Ovary (tissue), 7 donors: ENCODE measurements at regions not wholly inside any gene's neighbourhood (a gene's known extent, or its start where the extent isn't known, plus 50 kb on each side); places are given as distances from the start of the nearest gene placed in this dataset.

Source experiments
- DNase-seq, 5 donors: peaks; one replicate each; pipeline ENCODE4 v3.0.0-alpha.2; 2019 to 2020
- H3K27ac ChIP-seq, 2 donors: fragments of 200-600 bp; one replicate each; pipeline versions ENCODE4 v1.5.1 to v1.8.0; 2019 to 2022
- H3K27me3 ChIP-seq: fragments of 200-600 bp; one replicate; pipeline ENCODE4 v1.8.0; 2022
- H3K36me3 ChIP-seq: fragments of 200-600 bp; sonication (generic); one replicate; pipeline ENCODE4 v1.5.1; 2019
- H3K4me1 ChIP-seq: one replicate; pipeline ENCODE4 v1.8.1; 2013; ENCODE audit warnings: mild to moderate bottlenecking, moderate library complexity; ENCODE audit not compliant: insufficient read depth
- H3K4me3 ChIP-seq: fragments of 200-600 bp; sonication (generic); one replicate; pipeline ENCODE4 v1.5.1; 2017
- H3K9me3 ChIP-seq, 2 donors: fragments of 200-600 bp in 1 of 2; sonication (generic) in 1 of 2; one replicate each; pipeline versions ENCODE4 v1.5.1 to v1.8.1; 2013 to 2019; ENCODE audit warnings: mild to moderate bottlenecking in 1 of 2, moderate library complexity in 1 of 2
- CTCF ChIP-seq, 3 donors: fragments of 450-650 bp in 2 of 3; fragments of 200-600 bp in 1 of 3; IDR thresholded peaks; one replicate each; pipeline versions ENCODE4 v1.5.1 to v1.8.0; 2016 to 2022; ENCODE audit warnings: antibody characterized with exemption in 3 of 3, mild to moderate bottlenecking in 1 of 3
- EP300 ChIP-seq: sonication (generic); formaldehyde crosslinking; IDR thresholded peaks from one replicate; pipeline ENCODE4 v1.6.1; 2017; ENCODE audit warnings: antibody characterized with exemption
- POLR2A ChIP-seq: fragments of 450-650 bp; IDR thresholded peaks from one replicate; pipeline ENCODE4 v1.6.1; 2017; ENCODE audit warnings: antibody characterized with exemption, mild to moderate bottlenecking, moderate library complexity
- WGBS, 3 donors: extraction: QIAGEN DNeasy Blood & Tissue Kit in 1 of 3; methylation state at CpG; one replicate each; pipeline versions ENCODE4 v1.1.5 to v1.1.7; 2013 to 2017; 5-methylcytosine and 5-hydroxymethylcytosine counted together
- intact Hi-C, 4 donors: fragments of 100-400 bp; cut with DNase I; formaldehyde crosslinking; loops; one replicate each; pipeline versions ENCODE4 v1.11.0 to v1.15.1; 2022 to 2023
- donor health status: DM: no; HTN: no; CAD: no; lungs with moderate emphysema.
- donor health status: DM: no; HTN: no; CAD: no.
- donor health status: Bipolar disorder and iron deficiency.
- donor health status: DM: no; HTN: no; CAD: no.
- donor health status: DM: yes; HTN: yes; CAD: no.

DNA sequence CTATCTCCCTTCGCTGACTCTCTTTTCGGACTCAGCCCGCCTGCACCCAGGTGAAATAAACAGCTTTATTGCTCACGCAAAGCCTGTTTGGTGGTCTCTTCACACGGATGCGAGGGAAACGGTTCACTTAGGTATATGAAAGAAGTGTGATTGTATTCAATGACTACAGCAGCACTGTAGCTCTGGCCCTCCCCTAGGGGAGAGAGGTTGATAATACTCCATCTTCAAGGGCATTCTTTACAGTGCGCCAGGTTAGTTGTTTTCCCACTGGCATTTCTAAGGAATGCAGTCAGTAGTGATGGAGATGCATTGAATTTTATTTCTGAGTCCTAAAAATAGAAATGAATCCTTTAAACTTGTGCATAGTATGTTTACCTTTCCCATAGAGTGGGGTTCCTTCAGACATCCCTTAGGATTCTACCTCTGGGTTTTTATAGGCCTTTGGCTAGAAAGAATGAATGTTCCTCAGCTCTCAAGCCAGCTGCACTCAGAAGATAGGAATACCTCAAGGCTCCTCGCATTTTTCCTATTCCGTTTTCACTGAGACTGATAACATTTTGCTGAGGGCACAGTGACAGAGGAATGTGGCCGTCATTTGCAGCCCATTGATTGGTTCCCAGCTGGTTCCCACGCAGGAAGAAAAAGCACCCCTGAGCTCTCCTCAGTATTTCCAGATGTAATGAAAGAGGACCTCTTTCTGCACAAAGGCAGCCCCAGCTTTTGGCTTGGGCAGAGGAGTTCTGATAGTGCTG, 131.8 kb upstream of the C2CD4B start:
- H3K4me3 ChIP-seq, result no peak overlapping the region
- 48 to 54% (median 49%) methylated on average over 12 of the region's 12 CpGs for WGBS, 3 donors
- H3K36me3 ChIP-seq, result no peaks in the 10 kb centered on the region
- intact Hi-C loops, result no loop called here
- TF ChIP-seq EP300 (no peak), POLR2A (no peak), CTCF (IDR thresholded peaks at IDR 0.05) (no peak)
- no peak for DNase-seq
- H3K4me1 ChIP-seq, result no peaks in the 10 kb centered on the region
- no peak overlapping the region for H3K27ac ChIP-seq
- H3K9me3 ChIP-seq, result no peaks in the 10 kb centered on the region
- H3K27me3 ChIP-seq, result no peaks in the 10 kb centered on the region

DNA sequence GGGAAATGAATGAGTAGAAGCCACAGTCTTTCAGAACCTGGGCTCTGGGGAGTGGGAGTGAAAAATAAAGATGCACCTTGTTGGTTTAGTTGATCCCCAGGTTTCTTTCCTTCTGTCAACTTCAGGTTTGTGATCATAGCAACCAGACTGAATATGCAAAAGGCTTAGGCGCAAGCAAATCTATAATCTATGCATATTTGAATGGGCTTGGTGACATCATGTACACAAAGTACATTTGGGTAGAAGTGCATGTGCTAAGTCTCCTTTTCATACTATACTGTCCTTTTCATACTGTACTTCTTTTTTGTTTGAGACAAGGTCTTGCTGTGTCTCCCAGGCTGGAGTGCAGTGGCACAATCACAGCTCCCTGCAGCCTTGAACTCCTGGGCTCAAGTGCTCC, 132.4 kb upstream of the C2CD4B start:
- WGBS, 3 donors, result 100% methylated on average over 1 of the region's 1 CpG
- DNase-seq, result no peak

DNA sequence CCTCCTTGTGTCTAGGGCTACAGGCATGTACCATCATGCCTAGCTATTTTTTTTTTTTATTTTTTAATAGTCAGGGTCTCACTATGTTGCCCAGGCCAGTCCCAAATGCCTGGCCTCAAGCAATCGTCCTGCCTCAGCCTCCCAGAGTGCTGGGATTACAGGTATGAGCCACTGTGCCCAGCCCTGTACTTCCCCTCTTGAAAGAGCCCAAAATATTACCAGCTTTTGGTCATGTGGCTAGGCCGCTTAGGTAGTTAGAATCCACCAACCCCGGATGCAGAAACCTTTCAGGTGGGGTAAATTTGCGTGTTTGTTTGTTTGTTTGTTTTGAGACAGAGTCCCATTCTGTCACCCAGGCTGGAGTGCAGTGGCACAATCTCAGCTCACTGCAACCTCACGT, 132.8 kb upstream of the C2CD4B start:
- intact Hi-C loops, result no loop called here
- no peaks in the 10 kb centered on the region for H3K36me3 ChIP-seq
- H3K4me3 ChIP-seq, result no peak overlapping the region
- no peak for DNase-seq
- H3K27ac ChIP-seq, result no peak overlapping the region
- TF ChIP-seq EP300, result no peak
- TF ChIP-seq CTCF (IDR thresholded peaks at IDR 0.05), result no peak
- no peak for TF ChIP-seq POLR2A
- H3K4me1 ChIP-seq, result peaks cover 1% of the 10 kb centered on the region
- no peaks in the 10 kb centered on the region for H3K9me3 ChIP-seq
- no peaks in the 10 kb centered on the region for H3K27me3 ChIP-seq
- WGBS, 3 donors, result 80 to 84% (median 83%) methylated on average over 5 of the region's 5 CpGs

More for the DNA sequence above, 132.4 kb upstream of the C2CD4B start:
- intact Hi-C loops, result no loop called here
- Histone ChIP-seq H3K36me3 (no peaks in the 10 kb centered on the region), H3K9me3 (no peaks in the 10 kb centered on the region), H3K4me1 (peaks cover 1% of the 10 kb centered on the region), H3K27me3 (no peaks in the 10 kb centered on the region), H3K27ac (no peak overlapping the region), H3K4me3 (no peak overlapping the region)
- TF ChIP-seq POLR2A (no peak), CTCF (IDR thresholded peaks at IDR 0.05) (no peak), EP300 (no peak)

- Histone ChIP-seq H3K27me3 (no peaks in the 10 kb centered on the region), H3K36me3 (no peaks in the 10 kb centered on the region), H3K27ac (no peak overlapping the region), H3K4me3 (no peak overlapping the region), H3K9me3 (no peaks in the 10 kb centered on the region), H3K4me1 (peaks cover 1% of the 10 kb centered on the region)
- DNase-seq, result no peak
- intact Hi-C loops, result no loop called here
- 86 to 91% (median 88%) methylated on average over 5 of the region's 5 CpGs for WGBS, 3 donors
- TF ChIP-seq EP300, result no peak
- no peak for TF ChIP-seq POLR2A
- TF ChIP-seq CTCF (IDR thresholded peaks at IDR 0.05), result no peak
Observed at GRCh38 chr15:62298811-62299210, 133.7 kb upstream of the C2CD4B start.
